ENCODE measurements at regions not wholly inside any gene's neighbourhood (a gene's known extent, or its start where the extent isn't known, plus 50 kb on each side); places are given as distances from the start of the nearest gene placed in this dataset.

DNA sequence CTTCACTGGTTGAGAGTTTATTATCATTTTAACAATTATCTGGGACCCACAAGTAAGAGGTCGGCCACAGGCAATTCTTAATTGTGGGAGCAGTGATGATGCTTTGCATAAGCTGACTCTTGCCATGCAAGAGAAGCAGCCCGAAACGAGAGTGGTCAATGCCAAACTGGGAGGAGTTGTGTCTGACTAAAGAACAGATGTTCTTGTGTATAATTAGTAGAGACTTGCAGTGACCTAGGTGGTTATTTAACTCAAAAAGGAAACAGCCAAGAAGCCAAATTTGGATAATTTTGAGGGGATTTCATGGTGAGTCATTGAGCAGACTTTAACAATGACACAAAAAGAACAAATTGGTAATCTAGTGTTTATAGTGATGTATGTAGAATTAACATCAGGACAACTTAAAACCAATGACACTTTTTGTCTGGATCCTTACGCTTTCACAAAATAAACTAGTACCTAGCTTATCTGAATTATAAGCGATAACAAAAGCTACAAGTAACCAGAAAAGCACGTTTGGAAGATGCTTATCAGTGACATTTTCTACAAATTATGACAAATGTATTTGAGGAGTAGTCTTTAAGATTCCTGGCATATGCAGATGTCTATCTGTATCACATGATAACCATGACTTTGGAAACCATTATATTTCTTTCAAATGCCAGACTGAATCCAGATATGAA lies 184.7 kb upstream of the DLGAP1 start:
- TF ChIP-seq EZH2 (optimal IDR thresholded peaks at IDR 0.05; ENCODE audit: low read depth, low read length) (no peak), EZH2phosphoT487 (IDR thresholded peaks at IDR 0.05; ENCODE audit: low read length) (no peak)
- TF ChIP-seq, protein P1, sequence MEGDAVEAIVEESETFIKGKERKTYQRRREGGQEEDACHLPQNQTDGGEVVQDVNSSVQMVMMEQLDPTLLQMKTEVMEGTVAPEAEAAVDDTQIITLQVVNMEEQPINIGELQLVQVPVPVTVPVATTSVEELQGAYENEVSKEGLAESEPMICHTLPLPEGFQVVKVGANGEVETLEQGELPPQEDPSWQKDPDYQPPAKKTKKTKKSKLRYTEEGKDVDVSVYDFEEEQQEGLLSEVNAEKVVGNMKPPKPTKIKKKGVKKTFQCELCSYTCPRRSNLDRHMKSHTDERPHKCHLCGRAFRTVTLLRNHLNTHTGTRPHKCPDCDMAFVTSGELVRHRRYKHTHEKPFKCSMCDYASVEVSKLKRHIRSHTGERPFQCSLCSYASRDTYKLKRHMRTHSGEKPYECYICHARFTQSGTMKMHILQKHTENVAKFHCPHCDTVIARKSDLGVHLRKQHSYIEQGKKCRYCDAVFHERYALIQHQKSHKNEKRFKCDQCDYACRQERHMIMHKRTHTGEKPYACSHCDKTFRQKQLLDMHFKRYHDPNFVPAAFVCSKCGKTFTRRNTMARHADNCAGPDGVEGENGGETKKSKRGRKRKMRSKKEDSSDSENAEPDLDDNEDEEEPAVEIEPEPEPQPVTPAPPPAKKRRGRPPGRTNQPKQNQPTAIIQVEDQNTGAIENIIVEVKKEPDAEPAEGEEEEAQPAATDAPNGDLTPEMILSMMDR (IDR thresholded peaks at IDR 0.05; ENCODE audit: low read length): no peak

DNA sequence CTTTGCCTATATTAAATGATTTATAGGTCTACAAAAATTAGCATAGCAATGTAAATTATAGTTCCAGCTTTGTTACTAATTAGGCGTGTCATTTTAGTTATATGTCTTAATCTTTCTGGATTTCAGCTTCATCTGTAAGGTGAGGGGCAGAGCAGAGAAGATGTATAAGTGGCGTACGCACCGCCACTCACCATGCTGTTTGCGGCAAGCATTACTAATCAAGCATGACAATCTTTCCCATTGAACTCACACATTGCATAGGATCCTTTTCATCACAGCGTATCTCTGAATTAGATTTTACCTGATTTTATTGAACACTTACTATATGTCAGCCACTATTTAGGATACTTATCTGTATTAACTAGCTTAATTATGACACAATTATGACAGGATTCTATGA lies 183.6 kb upstream of the DLGAP1 start:
- H3K27ac ChIP-seq (ENCODE audit: low read length): no peak overlapping the region
- H3K36me3 ChIP-seq (replicated peaks; ENCODE audit: insufficient read depth, low read length): no peaks in the 10 kb centered on the region
- H3K9me3 ChIP-seq (replicated peaks; ENCODE audit: insufficient read depth, low read length): no peaks in the 10 kb centered on the region
- no peak overlapping the region for H3K9ac ChIP-seq (ENCODE audit: low read length)
- no peak overlapping the region for H3K4me3 ChIP-seq (ENCODE audit: low read length)
- no peaks in the 10 kb centered on the region for H3F3A ChIP-seq (ENCODE audit: insufficient read depth, low read length)
- H3K79me2 ChIP-seq (ENCODE audit: low read length): no peaks in the 10 kb centered on the region
- 0 out of 2 replicates have a peak, but pooled peaks cover 3% of the 10 kb centered on the region for H3K4me1 ChIP-seq (ENCODE audit: low read length)
- no peaks in the 10 kb centered on the region for H3K27me3 ChIP-seq (replicated peaks; ENCODE audit: insufficient read depth, low read length)
- no peaks in the 10 kb centered on the region for H3K9me2 ChIP-seq (replicated peaks; ENCODE audit: insufficient read depth, low read length)
- no peak overlapping the region for H2AFZ ChIP-seq (ENCODE audit: low read length)
- no peaks in the 10 kb centered on the region for H4K20me1 ChIP-seq (ENCODE audit: insufficient read depth, low read length)
- H3K4me2 ChIP-seq (ENCODE audit: low read depth, low read length): no peak overlapping the region
- DNase-seq: no peak
- no peak for TF ChIP-seq EZH2 (optimal IDR thresholded peaks at IDR 0.05; ENCODE audit: low read depth, low read length)
- TF ChIP-seq, protein P1 (IDR thresholded peaks at IDR 0.05; ENCODE audit: low read length): no peak
- TF ChIP-seq EZH2phosphoT487 (IDR thresholded peaks at IDR 0.05; ENCODE audit: low read length): no peak

More for the DNA sequence above, 184.7 kb upstream of the DLGAP1 start:
- Histone ChIP-seq H3F3A (ENCODE audit: insufficient read depth, low read length) (no peaks in the 10 kb centered on the region), H3K9me3 (replicated peaks; ENCODE audit: insufficient read depth, low read length) (no peaks in the 10 kb centered on the region), H3K4me2 (ENCODE audit: low read depth, low read length) (peak overlapping the region; percentile 30; the same call in 1 of the 2 replicates), H3K36me3 (replicated peaks; ENCODE audit: insufficient read depth, low read length) (no peaks in the 10 kb centered on the region), H3K9ac (ENCODE audit: low read length) (no peak overlapping the region), H3K27me3 (replicated peaks; ENCODE audit: insufficient read depth, low read length) (no peaks in the 10 kb centered on the region), H2AFZ (ENCODE audit: low read length) (no peak overlapping the region), H3K4me3 (ENCODE audit: low read length) (no peak overlapping the region), H3K27ac (ENCODE audit: low read length) (peak overlapping the region; percentile 21; the same call in 1 of the 2 replicates), H3K9me2 (replicated peaks; ENCODE audit: insufficient read depth, low read length) (no peaks in the 10 kb centered on the region), H4K20me1 (ENCODE audit: insufficient read depth, low read length) (no peaks in the 10 kb centered on the region), H3K79me2 (ENCODE audit: low read length) (no peaks in the 10 kb centered on the region), H3K4me1 (ENCODE audit: low read length) (0 out of 2 replicates have a peak, but pooled peaks cover 3% of the 10 kb centered on the region)
- peak; percentile 71 for DNase-seq

DNA sequence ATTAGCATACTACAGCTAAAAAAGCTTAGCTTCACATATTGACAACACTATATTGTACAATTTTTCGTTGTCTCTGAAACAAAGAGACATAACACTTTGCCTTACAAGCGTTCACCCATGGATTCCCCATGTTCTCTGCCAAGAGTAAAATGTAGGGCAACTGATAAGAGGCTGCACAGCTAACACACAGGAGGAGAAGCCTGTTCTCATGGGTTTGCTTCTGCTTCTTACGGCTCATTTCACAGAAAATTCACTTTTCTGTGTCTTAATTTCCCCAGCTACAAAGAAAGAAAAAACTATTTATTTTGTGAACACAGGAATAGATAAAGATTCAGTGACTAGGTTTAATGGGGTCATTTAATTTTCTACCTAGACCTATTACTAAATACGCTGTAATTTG lies 182.8 kb upstream of the DLGAP1 start:
- H3K9me3 ChIP-seq (replicated peaks; ENCODE audit: insufficient read depth, low read length): no peaks in the 10 kb centered on the region
- H3K9me2 ChIP-seq (replicated peaks; ENCODE audit: insufficient read depth, low read length): no peaks in the 10 kb centered on the region
- no peaks in the 10 kb centered on the region for H3K27me3 ChIP-seq (replicated peaks; ENCODE audit: insufficient read depth, low read length)
- H3K79me2 ChIP-seq (ENCODE audit: low read length): no peaks in the 10 kb centered on the region
- H3K9ac ChIP-seq (ENCODE audit: low read length): no peak overlapping the region
- no peak overlapping the region for H3K27ac ChIP-seq (ENCODE audit: low read length)
- no peak for TF ChIP-seq EZH2 (optimal IDR thresholded peaks at IDR 0.05; ENCODE audit: low read depth, low read length)
- TF ChIP-seq, protein P1 (IDR thresholded peaks at IDR 0.05; ENCODE audit: low read length): no peak
- no peak for TF ChIP-seq EZH2phosphoT487 (IDR thresholded peaks at IDR 0.05; ENCODE audit: low read length)
- DNase-seq: no peak
- H3K4me1 ChIP-seq (ENCODE audit: low read length): 0 out of 2 replicates have a peak, but pooled peaks cover 3% of the 10 kb centered on the region
- no peak overlapping the region for H2AFZ ChIP-seq (ENCODE audit: low read length)
- H3F3A ChIP-seq (ENCODE audit: insufficient read depth, low read length): no peaks in the 10 kb centered on the region
- no peak overlapping the region for H3K4me3 ChIP-seq (ENCODE audit: low read length)
- H4K20me1 ChIP-seq (ENCODE audit: insufficient read depth, low read length): no peaks in the 10 kb centered on the region
- no peak overlapping the region for H3K4me2 ChIP-seq (ENCODE audit: low read depth, low read length)
- no peaks in the 10 kb centered on the region for H3K36me3 ChIP-seq (replicated peaks; ENCODE audit: insufficient read depth, low read length)
